SK-N-SH treated with all-trans-retinoic acid at 6 μM for 48 hours (cell line): ENCODE measurements at regions not wholly inside any gene's neighbourhood (a gene's known extent, or its start where the extent isn't known, plus 50 kb on each side); places are given as distances from the start of the nearest gene placed in this dataset.

ENCODE experiments used
- ESRRG ChIP-seq: fragments of 250-450 bp; sonication (Bioruptor Pico); IDR thresholded peaks from 2 replicates; pipeline ENCODE4 v1.6.1; 2021; ENCODE audit warnings: mild to moderate bottlenecking
- PATZ1 ChIP-seq: fragments of 250-450 bp; sonication (Bioruptor Pico); IDR thresholded peaks from 2 replicates; pipeline ENCODE4 v1.8.0; 2020; ENCODE audit warnings: mild to moderate bottlenecking, moderate library complexity, borderline replicate concordance
- RARB ChIP-seq: fragments of 250-450 bp; sonication (Bioruptor Pico); IDR thresholded peaks from 2 replicates; pipeline ENCODE4 v1.8.0; 2021; ENCODE audit warnings: mild to moderate bottlenecking, moderate library complexity
- TCF4 ChIP-seq: fragments of 250-450 bp; sonication (Bioruptor Pico); IDR thresholded peaks from 2 replicates; pipeline ENCODE4 v1.8.0; 2021; ENCODE audit warnings: mild to moderate bottlenecking, moderate library complexity, borderline replicate concordance
- TOX ChIP-seq: fragments of 250-450 bp; sonication (Bioruptor Pico); IDR thresholded peaks from 2 replicates; pipeline ENCODE4 v1.8.0; 2021; ENCODE audit warnings: mild to moderate bottlenecking, moderate library complexity, borderline replicate concordance
- ZNF565 ChIP-seq: fragments of 450-650 bp; formaldehyde crosslinking; conservative IDR thresholded peaks from 2 replicates; pipeline ENCODE4 v1.5.0; 2020; ENCODE audit warnings: low read depth, mild to moderate bottlenecking, moderate library complexity
- ZNF8 ChIP-seq: fragments of 450-650 bp; formaldehyde crosslinking; IDR thresholded peaks from 2 replicates; pipeline ENCODE4 v1.5.0; 2020; ENCODE audit warnings: mild to moderate bottlenecking, moderate library complexity
- TF ChIP-seq, protein P1 (sequence below): fragments of 250-450 bp; sonication (Bioruptor Pico); IDR thresholded peaks from 2 replicates; pipeline ENCODE4 v1.5.1; 2020; ENCODE audit warnings: low read depth, mild to moderate bottlenecking, moderate library complexity

- no peak for TF ChIP-seq ZNF565 (CRISPR knock-in tag)
- TF ChIP-seq PATZ1 (CRISPR knock-in tag), result no peak
- TF ChIP-seq ESRRG (CRISPR knock-in tag), result no peak
- TF ChIP-seq, protein P1, sequence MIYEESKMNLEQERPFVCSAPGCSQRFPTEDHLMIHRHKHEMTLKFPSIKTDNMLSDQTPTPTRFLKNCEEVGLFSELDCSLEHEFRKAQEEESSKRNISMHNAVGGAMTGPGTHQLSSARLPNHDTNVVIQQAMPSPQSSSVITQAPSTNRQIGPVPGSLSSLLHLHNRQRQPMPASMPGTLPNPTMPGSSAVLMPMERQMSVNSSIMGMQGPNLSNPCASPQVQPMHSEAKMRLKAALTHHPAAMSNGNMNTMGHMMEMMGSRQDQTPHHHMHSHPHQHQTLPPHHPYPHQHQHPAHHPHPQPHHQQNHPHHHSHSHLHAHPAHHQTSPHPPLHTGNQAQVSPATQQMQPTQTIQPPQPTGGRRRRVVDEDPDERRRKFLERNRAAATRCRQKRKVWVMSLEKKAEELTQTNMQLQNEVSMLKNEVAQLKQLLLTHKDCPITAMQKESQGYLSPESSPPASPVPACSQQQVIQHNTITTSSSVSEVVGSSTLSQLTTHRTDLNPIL (CRISPR knock-in tag), result no peak
- TF ChIP-seq TCF4 (CRISPR knock-in tag), result no peak
- TF ChIP-seq RARB (CRISPR knock-in tag), result no peak
- TF ChIP-seq TOX (CRISPR knock-in tag), result no peak
- TF ChIP-seq ZNF8 (CRISPR knock-in tag), result no peak
These were observed 66.4 kb upstream of the SLC38A4 start for GRCh38 chr12:46892034-46892705.
